Right lobe of liver (tissue), 4 donors: ENCODE measurements at regions not wholly inside any gene's neighbourhood (a gene's known extent, or its start where the extent isn't known, plus 50 kb on each side); places are given as distances from the start of the nearest gene placed in this dataset.

Experiments
- POLR2A ChIP-seq: fragments of 450-650 bp; IDR thresholded peaks from one replicate; pipeline ENCODE4 v1.6.1; 2017; ENCODE audit warnings: antibody characterized with exemption, mild to moderate bottlenecking
- TF ChIP-seq, protein P1 (sequence below), 4 donors: fragments of 200-600 bp in 3 of 4; fragments of 450-650 bp in 1 of 4; IDR thresholded peaks; one replicate each; pipeline versions ENCODE4 v1.5.1 to v1.8.0; 2016 to 2022; ENCODE audit warnings: antibody characterized with exemption in 4 of 4, mild to moderate bottlenecking in 2 of 4
- donor health status: DM: no; HTN: no; CAD: no.
- donor health status: DM: no; HTN: no; CAD: no.
- donor health status: DM: no; HTN: yes; CAD: no.

GRCh38 chr20:3339076-3339475 is 68.4 kb downstream of the DNAAF9 start:
- TF ChIP-seq, protein P1, sequence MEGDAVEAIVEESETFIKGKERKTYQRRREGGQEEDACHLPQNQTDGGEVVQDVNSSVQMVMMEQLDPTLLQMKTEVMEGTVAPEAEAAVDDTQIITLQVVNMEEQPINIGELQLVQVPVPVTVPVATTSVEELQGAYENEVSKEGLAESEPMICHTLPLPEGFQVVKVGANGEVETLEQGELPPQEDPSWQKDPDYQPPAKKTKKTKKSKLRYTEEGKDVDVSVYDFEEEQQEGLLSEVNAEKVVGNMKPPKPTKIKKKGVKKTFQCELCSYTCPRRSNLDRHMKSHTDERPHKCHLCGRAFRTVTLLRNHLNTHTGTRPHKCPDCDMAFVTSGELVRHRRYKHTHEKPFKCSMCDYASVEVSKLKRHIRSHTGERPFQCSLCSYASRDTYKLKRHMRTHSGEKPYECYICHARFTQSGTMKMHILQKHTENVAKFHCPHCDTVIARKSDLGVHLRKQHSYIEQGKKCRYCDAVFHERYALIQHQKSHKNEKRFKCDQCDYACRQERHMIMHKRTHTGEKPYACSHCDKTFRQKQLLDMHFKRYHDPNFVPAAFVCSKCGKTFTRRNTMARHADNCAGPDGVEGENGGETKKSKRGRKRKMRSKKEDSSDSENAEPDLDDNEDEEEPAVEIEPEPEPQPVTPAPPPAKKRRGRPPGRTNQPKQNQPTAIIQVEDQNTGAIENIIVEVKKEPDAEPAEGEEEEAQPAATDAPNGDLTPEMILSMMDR (IDR thresholded peaks at IDR 0.05): no peak
- no peak for TF ChIP-seq POLR2A
